ENCODE measurements at regions not wholly inside any gene's neighbourhood (a gene's known extent, or its start where the extent isn't known, plus 50 kb on each side); places are given as distances from the start of the nearest gene placed in this dataset.

GRCh38 chr7:1290679-1291356, 58.1 kb downstream of the UNCX start:
- Histone ChIP-seq H3K4me3 (ENCODE audit: low read depth in 1 of 2, low read length in 2 of 2) (no peak overlapping the region), H3K9ac (ENCODE audit: low read depth, low read length) (no peak overlapping the region), H3K79me2 (ENCODE audit: insufficient read depth, low read length) (no peaks in the 10 kb centered on the region), H3K9me3 (ENCODE audit: insufficient read depth, low read length, severe bottlenecking) (no peaks in the 10 kb centered on the region), H3K27me3 (ENCODE audit: insufficient read depth, low read length, poor library complexity) (no peaks in the 10 kb centered on the region), H3K4me2 (ENCODE audit: insufficient read depth, low read length) (no peak overlapping the region), H3K4me1 (ENCODE audit: insufficient read depth, low read length) (no peaks in the 10 kb centered on the region), H3K27ac (ENCODE audit: low read length) (no peak overlapping the region), H4K20me1 (ENCODE audit: insufficient read depth, low read length) (no peaks in the 10 kb centered on the region), H2AFZ (ENCODE audit: low read depth, low read length) (no peak overlapping the region), H3K36me3 (ENCODE audit: insufficient read depth, low read length) (no peaks in the 10 kb centered on the region)
- no peak for TF ChIP-seq EZH2 (IDR thresholded peaks at IDR 0.05; ENCODE audit: borderline replicate concordance, low read depth, low read length, severe bottlenecking)
- TF ChIP-seq, protein P1, sequence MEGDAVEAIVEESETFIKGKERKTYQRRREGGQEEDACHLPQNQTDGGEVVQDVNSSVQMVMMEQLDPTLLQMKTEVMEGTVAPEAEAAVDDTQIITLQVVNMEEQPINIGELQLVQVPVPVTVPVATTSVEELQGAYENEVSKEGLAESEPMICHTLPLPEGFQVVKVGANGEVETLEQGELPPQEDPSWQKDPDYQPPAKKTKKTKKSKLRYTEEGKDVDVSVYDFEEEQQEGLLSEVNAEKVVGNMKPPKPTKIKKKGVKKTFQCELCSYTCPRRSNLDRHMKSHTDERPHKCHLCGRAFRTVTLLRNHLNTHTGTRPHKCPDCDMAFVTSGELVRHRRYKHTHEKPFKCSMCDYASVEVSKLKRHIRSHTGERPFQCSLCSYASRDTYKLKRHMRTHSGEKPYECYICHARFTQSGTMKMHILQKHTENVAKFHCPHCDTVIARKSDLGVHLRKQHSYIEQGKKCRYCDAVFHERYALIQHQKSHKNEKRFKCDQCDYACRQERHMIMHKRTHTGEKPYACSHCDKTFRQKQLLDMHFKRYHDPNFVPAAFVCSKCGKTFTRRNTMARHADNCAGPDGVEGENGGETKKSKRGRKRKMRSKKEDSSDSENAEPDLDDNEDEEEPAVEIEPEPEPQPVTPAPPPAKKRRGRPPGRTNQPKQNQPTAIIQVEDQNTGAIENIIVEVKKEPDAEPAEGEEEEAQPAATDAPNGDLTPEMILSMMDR (IDR thresholded peaks at IDR 0.05; ENCODE audit: borderline replicate concordance, extremely low read depth, low read length, poor library complexity, severe bottlenecking): no peak
- DNase-seq: no peak
- no peak for ATAC-seq (ENCODE audit: insufficient read depth, low read depth)

- Histone ChIP-seq H3K4me2 (ENCODE audit: insufficient read depth, low read length) (no peak overlapping the region), H3K27ac (ENCODE audit: low read length) (no peak overlapping the region)
- DNase-seq: no peak
Observed at GRCh38 chr7:1291357-1291689, 58.7 kb downstream of the UNCX start.

GRCh38 chr7:1291845-1292765, 59.4 kb downstream of the UNCX start:
- TF ChIP-seq EZH2 (IDR thresholded peaks at IDR 0.05; ENCODE audit: borderline replicate concordance, low read depth, low read length, severe bottlenecking): no peak
- TF ChIP-seq, protein P1 (IDR thresholded peaks at IDR 0.05; ENCODE audit: borderline replicate concordance, extremely low read depth, low read length, poor library complexity, severe bottlenecking): no peak
- Histone ChIP-seq H3K9me3 (ENCODE audit: insufficient read depth, low read length, severe bottlenecking) (no peaks in the 10 kb centered on the region), H4K20me1 (ENCODE audit: insufficient read depth, low read length) (no peaks in the 10 kb centered on the region), H2AFZ (ENCODE audit: low read depth, low read length) (no peak overlapping the region), H3K27me3 (ENCODE audit: insufficient read depth, low read length, poor library complexity) (no peaks in the 10 kb centered on the region), H3K4me2 (ENCODE audit: insufficient read depth, low read length) (no peak overlapping the region), H3K9ac (ENCODE audit: low read depth, low read length) (no peak overlapping the region), H3K36me3 (ENCODE audit: insufficient read depth, low read length) (no peaks in the 10 kb centered on the region), H3K4me3 (ENCODE audit: low read depth in 1 of 2, low read length in 2 of 2) (no peak overlapping the region), H3K4me1 (ENCODE audit: insufficient read depth, low read length) (no peaks in the 10 kb centered on the region), H3K79me2 (ENCODE audit: insufficient read depth, low read length) (no peaks in the 10 kb centered on the region), H3K27ac (ENCODE audit: low read length) (no peak overlapping the region)
- ATAC-seq (ENCODE audit: insufficient read depth, low read depth) (no peak), DNase-seq (no peak)

More at GRCh38 chr7:1291357-1291689, 58.7 kb downstream of the UNCX start:
- no peak for ATAC-seq (ENCODE audit: insufficient read depth, low read depth)
- H3K79me2 ChIP-seq (ENCODE audit: insufficient read depth, low read length): no peaks in the 10 kb centered on the region
- no peaks in the 10 kb centered on the region for H3K27me3 ChIP-seq (ENCODE audit: insufficient read depth, low read length, poor library complexity)
- H3K9me3 ChIP-seq (ENCODE audit: insufficient read depth, low read length, severe bottlenecking): no peaks in the 10 kb centered on the region
- no peak overlapping the region for H3K9ac ChIP-seq (ENCODE audit: low read depth, low read length)
- TF ChIP-seq, protein P1 (IDR thresholded peaks at IDR 0.05; ENCODE audit: borderline replicate concordance, extremely low read depth, low read length, poor library complexity, severe bottlenecking): no peak
- no peak for TF ChIP-seq EZH2 (IDR thresholded peaks at IDR 0.05; ENCODE audit: borderline replicate concordance, low read depth, low read length, severe bottlenecking)
- H2AFZ ChIP-seq (ENCODE audit: low read depth, low read length): no peak overlapping the region
- no peaks in the 10 kb centered on the region for H3K4me1 ChIP-seq (ENCODE audit: insufficient read depth, low read length)
- no peaks in the 10 kb centered on the region for H3K36me3 ChIP-seq (ENCODE audit: insufficient read depth, low read length)
- no peak overlapping the region for H3K4me3 ChIP-seq (ENCODE audit: low read depth in 1 of 2, low read length in 2 of 2)
- no peaks in the 10 kb centered on the region for H4K20me1 ChIP-seq (ENCODE audit: insufficient read depth, low read length)

All from DND-41 (cell line).